ENCODE measurements at regions not wholly inside any gene's neighbourhood (a gene's known extent, or its start where the extent isn't known, plus 50 kb on each side); places are given as distances from the start of the nearest gene placed in this dataset.

DNA sequence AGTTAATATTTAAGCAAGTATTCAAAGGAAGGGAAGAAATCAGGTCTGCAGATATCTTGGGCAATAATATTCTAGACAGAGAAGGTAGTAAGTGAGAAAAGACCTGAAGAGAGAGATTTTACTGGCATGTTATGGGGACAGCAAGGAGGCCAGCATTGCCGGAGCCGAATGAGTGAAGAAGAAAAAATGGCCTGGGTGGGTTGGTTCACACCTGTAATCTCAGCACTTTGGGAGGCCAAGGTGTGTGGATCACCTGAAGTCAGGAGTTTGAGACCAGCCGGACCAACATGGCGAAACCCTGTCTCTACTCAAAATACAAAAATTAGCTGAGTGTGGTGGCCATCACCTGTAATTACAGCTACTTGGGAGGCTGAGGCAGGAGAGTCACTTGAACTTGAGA is 164.7 kb downstream of the VGLL3 start:
- TF ChIP-seq, protein P1, sequence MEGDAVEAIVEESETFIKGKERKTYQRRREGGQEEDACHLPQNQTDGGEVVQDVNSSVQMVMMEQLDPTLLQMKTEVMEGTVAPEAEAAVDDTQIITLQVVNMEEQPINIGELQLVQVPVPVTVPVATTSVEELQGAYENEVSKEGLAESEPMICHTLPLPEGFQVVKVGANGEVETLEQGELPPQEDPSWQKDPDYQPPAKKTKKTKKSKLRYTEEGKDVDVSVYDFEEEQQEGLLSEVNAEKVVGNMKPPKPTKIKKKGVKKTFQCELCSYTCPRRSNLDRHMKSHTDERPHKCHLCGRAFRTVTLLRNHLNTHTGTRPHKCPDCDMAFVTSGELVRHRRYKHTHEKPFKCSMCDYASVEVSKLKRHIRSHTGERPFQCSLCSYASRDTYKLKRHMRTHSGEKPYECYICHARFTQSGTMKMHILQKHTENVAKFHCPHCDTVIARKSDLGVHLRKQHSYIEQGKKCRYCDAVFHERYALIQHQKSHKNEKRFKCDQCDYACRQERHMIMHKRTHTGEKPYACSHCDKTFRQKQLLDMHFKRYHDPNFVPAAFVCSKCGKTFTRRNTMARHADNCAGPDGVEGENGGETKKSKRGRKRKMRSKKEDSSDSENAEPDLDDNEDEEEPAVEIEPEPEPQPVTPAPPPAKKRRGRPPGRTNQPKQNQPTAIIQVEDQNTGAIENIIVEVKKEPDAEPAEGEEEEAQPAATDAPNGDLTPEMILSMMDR (IDR thresholded peaks at IDR 0.05), result no peak
- no peak for TF ChIP-seq EP300 (IDR thresholded peaks at IDR 0.05; ENCODE audit: low read depth)
- TF ChIP-seq POLR2A (IDR thresholded peaks at IDR 0.05), result no peak

Measured in transverse colon (tissue), 3 donors.